ENCODE measurements at regions not wholly inside any gene's neighbourhood (a gene's known extent, or its start where the extent isn't known, plus 50 kb on each side); places are given as distances from the start of the nearest gene placed in this dataset.

- H3K4me1 ChIP-seq (ENCODE audit: control insufficient read depth in 2 of 2, insufficient read depth in 2 of 2, low read length in 2 of 2) = no peaks in the 10 kb centered on the region
- Mint-ChIP-seq H3K27ac (no peak overlapping the region), H3K9me3 (peaks cover 0 to 1% (median 0%) of the 10 kb centered on the region in 11 donors), H3K4me3 (no peak overlapping the region), H3K27me3 (peaks cover 0 to 14% (median 11%) of the 10 kb centered on the region in 5 donors), H3K36me3 (no peaks in the 10 kb centered on the region), H3K4me1 (no peaks in the 10 kb centered on the region)
- H3K27me3 ChIP-seq (ENCODE audit: control insufficient read depth in 2 of 2, insufficient read depth in 2 of 2, low read length in 2 of 2) = no peaks in the 10 kb centered on the region
- H3K9me3 ChIP-seq (ENCODE audit: control insufficient read depth in 2 of 3, low read length in 3 of 3) = no peaks in the 10 kb centered on the region
- CTCF ChIA-PET = no interaction called here
- no peak for DNase-seq
- no peak overlapping the region for H3K27ac ChIP-seq (ENCODE audit: low read depth, low read length)
- intact Hi-C loops (cut with micrococcal nuclease) = no loop called here
- H3K4me3 ChIP-seq (ENCODE audit: low read length) = no peak overlapping the region
- POLR2A ChIA-PET = no interaction called here
- no peaks in the 10 kb centered on the region for H3K36me3 ChIP-seq (ENCODE audit: control insufficient read depth in 2 of 3, insufficient read depth in 3 of 3, low read length in 3 of 3)
- ATAC-seq = no peak
Measured at GRCh38 chr2:215573496-215573895, 137.6 kb upstream of the FN1 start.

GRCh38 chr2:215572341-215572848 lies 136.5 kb upstream of the FN1 start:
- Mint-ChIP-seq H3K9me3 (peaks cover 0 to 1% (median 0%) of the 10 kb centered on the region in 11 donors), H3K36me3 (no peaks in the 10 kb centered on the region), H3K4me1 (no peaks in the 10 kb centered on the region), H3K27ac (no peak overlapping the region), H3K27me3 (peaks cover 0 to 16% (median 11%) of the 10 kb centered on the region in 5 donors), H3K4me3 (no peak overlapping the region)
- no peaks in the 10 kb centered on the region for H3K9me3 ChIP-seq (ENCODE audit: control insufficient read depth in 2 of 3, low read length in 3 of 3)
- intact Hi-C loops (cut with micrococcal nuclease) = no loop called here
- CTCF ChIA-PET = interaction anchor here (0.6 kb wide), 1 partner anchor 192 kb away, joined by 3 read pairs; no protein-coding TSS in a partner anchor
- POLR2A ChIA-PET = no interaction called here
- H3K4me1 ChIP-seq (ENCODE audit: control insufficient read depth in 2 of 2, insufficient read depth in 2 of 2, low read length in 2 of 2) = no peaks in the 10 kb centered on the region
- H3K27me3 ChIP-seq (ENCODE audit: control insufficient read depth in 2 of 2, insufficient read depth in 2 of 2, low read length in 2 of 2) = no peaks in the 10 kb centered on the region
- H3K4me3 ChIP-seq (ENCODE audit: low read length) = no peak overlapping the region
- H3K36me3 ChIP-seq (ENCODE audit: control insufficient read depth in 2 of 3, insufficient read depth in 3 of 3, low read length in 3 of 3) = no peaks in the 10 kb centered on the region
- no peak overlapping the region for H3K27ac ChIP-seq (ENCODE audit: low read depth, low read length)
- DNase-seq (no peak), ATAC-seq (no peak)

GRCh38 chr2:215571689-215572088 lies 135.8 kb upstream of the FN1 start:
- Mint-ChIP-seq H3K9me3 (peaks cover 0 to 1% (median 0%) of the 10 kb centered on the region in 11 donors), H3K4me1 (no peaks in the 10 kb centered on the region), H3K27ac (no peak overlapping the region), H3K27me3 (peaks cover 0 to 16% (median 11%) of the 10 kb centered on the region in 5 donors), H3K4me3 (no peak overlapping the region), H3K36me3 (no peaks in the 10 kb centered on the region)
- intact Hi-C loops (cut with micrococcal nuclease) = no loop called here
- no peaks in the 10 kb centered on the region for H3K4me1 ChIP-seq (ENCODE audit: control insufficient read depth in 2 of 2, insufficient read depth in 2 of 2, low read length in 2 of 2)
- no peaks in the 10 kb centered on the region for H3K9me3 ChIP-seq (ENCODE audit: control insufficient read depth in 2 of 3, low read length in 3 of 3)
- H3K4me3 ChIP-seq (ENCODE audit: low read length) = no peak overlapping the region
- H3K27me3 ChIP-seq (ENCODE audit: control insufficient read depth in 2 of 2, insufficient read depth in 2 of 2, low read length in 2 of 2) = no peaks in the 10 kb centered on the region
- CTCF ChIA-PET = no interaction called here
- ATAC-seq (no peak), DNase-seq (no peak)
- no peak overlapping the region for H3K27ac ChIP-seq (ENCODE audit: low read depth, low read length)
- POLR2A ChIA-PET = interaction anchor here (0.8 kb wide), 1 partner anchor 11 kb away, joined by 3 read pairs; no protein-coding TSS in a partner anchor
- no peaks in the 10 kb centered on the region for H3K36me3 ChIP-seq (ENCODE audit: control insufficient read depth in 2 of 3, insufficient read depth in 3 of 3, low read length in 3 of 3)

- CTCF ChIA-PET = no interaction called here
- no peak overlapping the region for H3K4me3 Mint-ChIP-seq
- no peak for ATAC-seq
Measured at GRCh38 chr2:215567504-215567903, 131.6 kb upstream of the FN1 start.

GRCh38 chr2:215565897-215566296 lies 130.0 kb upstream of the FN1 start:
- intact Hi-C loops (cut with micrococcal nuclease) = no loop called here
- Mint-ChIP-seq H3K27ac (no peak overlapping the region), H3K9me3 (peaks cover 0 to 6% (median 2%) of the 10 kb centered on the region in 11 donors), H3K4me3 (no peak overlapping the region), H3K4me1 (no peaks in the 10 kb centered on the region), H3K27me3 (peaks cover 0 to 18% (median 11%) of the 10 kb centered on the region in 5 donors), H3K36me3 (peaks cover 0 to 4% (median 0%) of the 10 kb centered on the region in 5 donors)
- Histone ChIP-seq H3K27me3 (ENCODE audit: control insufficient read depth in 2 of 2, insufficient read depth in 2 of 2, low read length in 2 of 2) (no peaks in the 10 kb centered on the region), H3K4me1 (ENCODE audit: control insufficient read depth in 2 of 2, insufficient read depth in 2 of 2, low read length in 2 of 2) (no peaks in the 10 kb centered on the region), H3K9me3 (ENCODE audit: control insufficient read depth in 2 of 3, low read length in 3 of 3) (no peaks in the 10 kb centered on the region), H3K4me3 (ENCODE audit: low read length) (no peak overlapping the region), H3K36me3 (ENCODE audit: control insufficient read depth in 2 of 3, insufficient read depth in 3 of 3, low read length in 3 of 3) (no peaks in the 10 kb centered on the region), H3K27ac (ENCODE audit: low read depth, low read length) (no peak overlapping the region)
- ChIA-PET CTCF (no interaction called here), POLR2A (no interaction called here)
- DNase-seq (no peak), ATAC-seq (no peak)

More at GRCh38 chr2:215567504-215567903, 131.6 kb upstream of the FN1 start:
- Mint-ChIP-seq H3K9me3 (peaks cover 0 to 3% (median 0%) of the 10 kb centered on the region in 11 donors), H3K27ac (no peak overlapping the region), H3K4me1 (no peaks in the 10 kb centered on the region), H3K27me3 (peaks cover 0 to 20% (median 11%) of the 10 kb centered on the region in 5 donors), H3K36me3 (no peaks in the 10 kb centered on the region)
- H3K4me3 ChIP-seq (ENCODE audit: low read length) = no peak overlapping the region
- no peaks in the 10 kb centered on the region for H3K36me3 ChIP-seq (ENCODE audit: control insufficient read depth in 2 of 3, insufficient read depth in 3 of 3, low read length in 3 of 3)
- no peaks in the 10 kb centered on the region for H3K27me3 ChIP-seq (ENCODE audit: control insufficient read depth in 2 of 2, insufficient read depth in 2 of 2, low read length in 2 of 2)
- DNase-seq = no peak
- no peak overlapping the region for H3K27ac ChIP-seq (ENCODE audit: low read depth, low read length)
- no peaks in the 10 kb centered on the region for H3K9me3 ChIP-seq (ENCODE audit: control insufficient read depth in 2 of 3, low read length in 3 of 3)
- H3K4me1 ChIP-seq (ENCODE audit: control insufficient read depth in 2 of 2, insufficient read depth in 2 of 2, low read length in 2 of 2) = no peaks in the 10 kb centered on the region
- POLR2A ChIA-PET = no interaction called here
- intact Hi-C loops (cut with micrococcal nuclease) = no loop called here

- H3K4me3 Mint-ChIP-seq = no peak overlapping the region
- Histone ChIP-seq H3K9me3 (ENCODE audit: control insufficient read depth in 2 of 3, low read length in 3 of 3) (no peaks in the 10 kb centered on the region), H3K36me3 (ENCODE audit: control insufficient read depth in 2 of 3, insufficient read depth in 3 of 3, low read length in 3 of 3) (no peaks in the 10 kb centered on the region), H3K4me1 (ENCODE audit: control insufficient read depth in 2 of 2, insufficient read depth in 2 of 2, low read length in 2 of 2) (no peaks in the 10 kb centered on the region), H3K27me3 (ENCODE audit: control insufficient read depth in 2 of 2, insufficient read depth in 2 of 2, low read length in 2 of 2) (no peaks in the 10 kb centered on the region), H3K4me3 (ENCODE audit: low read length) (no peak overlapping the region), H3K27ac (ENCODE audit: low read depth, low read length) (no peak overlapping the region)
- DNase-seq (no peak), ATAC-seq (no peak)
- no peak overlapping the region for H3K27ac Mint-ChIP-seq
- intact Hi-C loops (cut with micrococcal nuclease) = no loop called here
- no peaks in the 10 kb centered on the region for H3K4me1 Mint-ChIP-seq
- H3K36me3 Mint-ChIP-seq = peaks cover 0 to 4% (median 0%) of the 10 kb centered on the region in 5 donors
- ChIA-PET CTCF (no interaction called here), POLR2A (no interaction called here)
- peaks cover 0 to 10% (median 3%) of the 10 kb centered on the region in 11 donors for H3K9me3 Mint-ChIP-seq
- H3K27me3 Mint-ChIP-seq = peaks cover 0 to 8% (median 3%) of the 10 kb centered on the region in 5 donors
Measured at GRCh38 chr2:215557701-215558100, 121.8 kb upstream of the FN1 start.

- no peak for ATAC-seq
- Histone ChIP-seq H3K4me1 (ENCODE audit: control insufficient read depth in 2 of 2, insufficient read depth in 2 of 2, low read length in 2 of 2) (no peaks in the 10 kb centered on the region), H3K27ac (ENCODE audit: low read depth, low read length) (no peak overlapping the region), H3K4me3 (ENCODE audit: low read length) (no peak overlapping the region), H3K9me3 (ENCODE audit: control insufficient read depth in 2 of 3, low read length in 3 of 3) (no peaks in the 10 kb centered on the region), H3K36me3 (ENCODE audit: control insufficient read depth in 2 of 3, insufficient read depth in 3 of 3, low read length in 3 of 3) (no peaks in the 10 kb centered on the region), H3K27me3 (ENCODE audit: control insufficient read depth in 2 of 2, insufficient read depth in 2 of 2, low read length in 2 of 2) (no peaks in the 10 kb centered on the region)
- peaks cover 0 to 4% (median 0%) of the 10 kb centered on the region in 5 donors for H3K36me3 Mint-ChIP-seq
- H3K27ac Mint-ChIP-seq = no peak overlapping the region
- CTCF ChIA-PET = no interaction called here
- H3K4me1 Mint-ChIP-seq = no peaks in the 10 kb centered on the region
- POLR2A ChIA-PET = no interaction called here
- intact Hi-C loops (cut with micrococcal nuclease) = no loop called here
- DNase-seq = no peak
- no peak overlapping the region for H3K4me3 Mint-ChIP-seq
- peaks cover 0 to 10% (median 3%) of the 10 kb centered on the region in 11 donors for H3K9me3 Mint-ChIP-seq
- H3K27me3 Mint-ChIP-seq = peaks cover 0 to 6% (median 0%) of the 10 kb centered on the region in 5 donors
Measured at GRCh38 chr2:215556979-215557378, 121.1 kb upstream of the FN1 start.

Measured in naive thymus-derived CD4-positive, alpha-beta T cell (primary cell).